SU-DHL-6 (cell line): ENCODE measurements at regions not wholly inside any gene's neighbourhood (a gene's known extent, or its start where the extent isn't known, plus 50 kb on each side); places are given as distances from the start of the nearest gene placed in this dataset.

Experiments used
- H2AFZ ChIP-seq: fragments of 200-600 bp; sonication (generic); 2 replicates; pipeline ENCODE4 v1.6.1; 2014; ENCODE audit warnings: low read depth, mild to moderate bottlenecking, moderate library complexity, mixed read lengths, antibody characterized with exemption, low read length; ENCODE audit not compliant: severe bottlenecking
- H3F3A ChIP-seq: fragments of 200-600 bp; shearing (Covaris generic); 2 replicates; pipeline ENCODE4 v1.6.0; 2016; ENCODE audit warnings: antibody characterized with exemption, mild to moderate bottlenecking; ENCODE audit not compliant: insufficient read depth
- H3K27ac ChIP-seq: fragments of 200-600 bp; sonication (generic); 2 replicates; pipeline ENCODE4 v1.5.1; 2016; ENCODE audit warnings: low read depth, mild to moderate bottlenecking, low read length, moderate library complexity, mixed read lengths
- H3K27me3 ChIP-seq: fragments of 200-600 bp; sonication (generic), shearing (Covaris generic); 2 replicates; pipeline ENCODE4 v1.6.0; 2014; ENCODE audit warnings: mild to moderate bottlenecking, low read length
- H3K36me3 ChIP-seq: fragments of 200-600 bp; sonication (generic); 2 replicates; pipeline ENCODE4 v1.6.1; 2014; ENCODE audit warnings: mild to moderate bottlenecking, low read length, mixed read lengths
- H3K4me2 ChIP-seq: fragments of 300-600, 200-600 bp; shearing (Covaris generic), sonication (generic); 2 replicates; pipeline ENCODE4 v1.6.0; 2014; ENCODE audit warnings: low read length, low read depth, mild to moderate bottlenecking; ENCODE audit not compliant: poor library complexity, severe bottlenecking
- H3K4me3 ChIP-seq: fragments of 200-600 bp; sonication (generic); 2 replicates; pipeline ENCODE4 v1.5.1; 2014; ENCODE audit warnings: antibody characterized with exemption, low read length, mild to moderate bottlenecking, mixed read lengths; ENCODE audit not compliant: insufficient read depth, poor library complexity, severe bottlenecking
- H3K79me2 ChIP-seq: fragments of 200-600 bp; sonication (generic); 2 replicates; pipeline ENCODE4 v1.6.1; 2014; ENCODE audit warnings: mild to moderate bottlenecking, low read length, moderate library complexity; ENCODE audit not compliant: insufficient read depth
- H3K9ac ChIP-seq: fragments of 200-600 bp; sonication (generic); 2 replicates; pipeline ENCODE4 v1.7.0; 2014; ENCODE audit warnings: mild to moderate bottlenecking, low read length
- H3K9me2 ChIP-seq: fragments of 200-600 bp; sonication (generic); replicated peaks from 2 replicates; pipeline ENCODE4 v1.6.1; 2014; ENCODE audit warnings: low read length; ENCODE audit not compliant: insufficient read depth
- H3K9me3 ChIP-seq: fragments of 200-600 bp; sonication (generic); 2 replicates; pipeline ENCODE4 v1.6.1; 2014; ENCODE audit warnings: low read length, mixed read lengths; ENCODE audit not compliant: insufficient read depth
- H4K20me1 ChIP-seq: fragments of 200-600 bp; sonication (generic); 2 replicates; pipeline ENCODE4 v1.6.1; 2014; ENCODE audit warnings: low read depth, mild to moderate bottlenecking, antibody characterized with exemption, low read length, moderate library complexity, mixed read lengths
- EZH2phosphoT487 ChIP-seq: fragments of 200-600 bp; sonication (generic), shearing (Covaris generic); conservative IDR thresholded peaks from 2 replicates; pipeline ENCODE4 v1.6.1; 2018; ENCODE audit warnings: mild to moderate bottlenecking, antibody characterized with exemption, low read length, moderate library complexity, mixed read lengths
- TF ChIP-seq, protein P1 (sequence below): fragments of 200-600 bp; sonication (generic); IDR thresholded peaks from one replicate; pipeline ENCODE4 v1.5.1; 2017; ENCODE audit warnings: antibody characterized with exemption, mild to moderate bottlenecking, low read length, moderate library complexity; ENCODE audit not compliant: insufficient read depth, poor library complexity, severe bottlenecking

GRCh38 chr10:78448994-78449418, 415.3 kb downstream of the RPS24 start:
- no peaks in the 10 kb centered on the region for H3K36me3 ChIP-seq
- no peak overlapping the region for H2AFZ ChIP-seq
- H3K4me2 ChIP-seq: no peak overlapping the region
- H3K9me2 ChIP-seq: no peaks in the 10 kb centered on the region
- no peak overlapping the region for H3K4me3 ChIP-seq
- no peaks in the 10 kb centered on the region for H3K9me3 ChIP-seq
- H3K9ac ChIP-seq: no peak overlapping the region
- no peaks in the 10 kb centered on the region for H3K27me3 ChIP-seq
- TF ChIP-seq, protein P1, sequence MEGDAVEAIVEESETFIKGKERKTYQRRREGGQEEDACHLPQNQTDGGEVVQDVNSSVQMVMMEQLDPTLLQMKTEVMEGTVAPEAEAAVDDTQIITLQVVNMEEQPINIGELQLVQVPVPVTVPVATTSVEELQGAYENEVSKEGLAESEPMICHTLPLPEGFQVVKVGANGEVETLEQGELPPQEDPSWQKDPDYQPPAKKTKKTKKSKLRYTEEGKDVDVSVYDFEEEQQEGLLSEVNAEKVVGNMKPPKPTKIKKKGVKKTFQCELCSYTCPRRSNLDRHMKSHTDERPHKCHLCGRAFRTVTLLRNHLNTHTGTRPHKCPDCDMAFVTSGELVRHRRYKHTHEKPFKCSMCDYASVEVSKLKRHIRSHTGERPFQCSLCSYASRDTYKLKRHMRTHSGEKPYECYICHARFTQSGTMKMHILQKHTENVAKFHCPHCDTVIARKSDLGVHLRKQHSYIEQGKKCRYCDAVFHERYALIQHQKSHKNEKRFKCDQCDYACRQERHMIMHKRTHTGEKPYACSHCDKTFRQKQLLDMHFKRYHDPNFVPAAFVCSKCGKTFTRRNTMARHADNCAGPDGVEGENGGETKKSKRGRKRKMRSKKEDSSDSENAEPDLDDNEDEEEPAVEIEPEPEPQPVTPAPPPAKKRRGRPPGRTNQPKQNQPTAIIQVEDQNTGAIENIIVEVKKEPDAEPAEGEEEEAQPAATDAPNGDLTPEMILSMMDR: no peak
- no peak for TF ChIP-seq EZH2phosphoT487
- H3K79me2 ChIP-seq: no peaks in the 10 kb centered on the region
- H4K20me1 ChIP-seq: no peaks in the 10 kb centered on the region
- H3F3A ChIP-seq: no peaks in the 10 kb centered on the region
- H3K27ac ChIP-seq: no peak overlapping the region

DNA sequence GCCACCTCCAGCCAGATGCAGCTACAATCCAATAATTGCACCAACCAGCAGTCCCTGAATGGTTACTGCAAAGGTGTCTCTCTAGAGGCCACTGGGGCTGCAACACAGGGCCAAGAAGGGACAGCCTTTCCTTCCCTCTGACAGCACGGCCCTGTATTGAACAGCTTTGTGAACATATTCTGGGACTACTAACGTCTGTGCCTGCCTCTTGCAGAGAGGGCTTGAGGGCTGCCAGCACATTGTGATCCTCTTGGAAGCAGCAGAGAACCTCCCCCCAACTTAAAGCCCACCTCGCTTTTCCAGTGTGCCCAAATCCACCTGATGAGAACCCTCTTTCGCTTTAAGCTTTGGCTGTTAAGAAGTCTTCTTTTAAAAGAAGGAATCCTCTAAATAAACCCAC, 415.9 kb downstream of the RPS24 start:
- H3K27me3 ChIP-seq: no peaks in the 10 kb centered on the region
- no peak overlapping the region for H3K4me3 ChIP-seq
- H3F3A ChIP-seq: no peaks in the 10 kb centered on the region
- no peaks in the 10 kb centered on the region for H3K9me2 ChIP-seq
- no peaks in the 10 kb centered on the region for H3K36me3 ChIP-seq
- H3K4me2 ChIP-seq: no peak overlapping the region
- no peak overlapping the region for H2AFZ ChIP-seq
- TF ChIP-seq, protein P1: no peak
- H3K9ac ChIP-seq: no peak overlapping the region
- H3K27ac ChIP-seq: no peak overlapping the region
- H4K20me1 ChIP-seq: no peaks in the 10 kb centered on the region
- H3K79me2 ChIP-seq: no peaks in the 10 kb centered on the region
- no peaks in the 10 kb centered on the region for H3K9me3 ChIP-seq

- Histone ChIP-seq H3K79me2 (no peaks in the 10 kb centered on the region), H3F3A (no peaks in the 10 kb centered on the region), H3K27me3 (no peaks in the 10 kb centered on the region), H3K4me2 (no peak overlapping the region), H4K20me1 (no peaks in the 10 kb centered on the region), H3K9me3 (no peaks in the 10 kb centered on the region), H3K27ac (no peak overlapping the region), H3K9ac (no peak overlapping the region), H2AFZ (no peak overlapping the region), H3K4me3 (no peak overlapping the region), H3K36me3 (no peaks in the 10 kb centered on the region), H3K9me2 (no peaks in the 10 kb centered on the region)
- TF ChIP-seq, protein P1: no peak
- no peak for TF ChIP-seq EZH2phosphoT487
These were observed 416.6 kb downstream of the RPS24 start for GRCh38 chr10:78450239-78450638.
